NT2/D1 (cell line): ENCODE measurements at regions not wholly inside any gene's neighbourhood (a gene's known extent, or its start where the extent isn't known, plus 50 kb on each side); places are given as distances from the start of the nearest gene placed in this dataset.

Source experiments
- DNase-seq: peaks from one replicate; pipeline ENCODE4 v3.0.0-alpha.2; 2011; ENCODE audit warnings: low read depth, low spot score
- H3K27me3 ChIP-seq: 2 replicates; pipeline ENCODE4 v1.6.0; 2011; ENCODE audit warnings: mild to moderate bottlenecking; ENCODE audit not compliant: insufficient read length, insufficient read depth
- H3K36me3 ChIP-seq: 2 replicates; pipeline ENCODE4 v1.6.1; 2011; ENCODE audit warnings: mild to moderate bottlenecking, low read length, mixed read lengths; ENCODE audit not compliant: insufficient read depth, insufficient read length
- H3K4me1 ChIP-seq: 2 replicates; pipeline ENCODE4 v1.5.1; 2011; ENCODE audit not compliant: insufficient read depth, insufficient read length
- H3K4me3 ChIP-seq: 2 replicates; pipeline ENCODE4 v1.5.1; 2011; ENCODE audit warnings: low read depth; ENCODE audit not compliant: insufficient read length
- H3K9ac ChIP-seq: 2 replicates; pipeline ENCODE4 v1.6.0; 2011; ENCODE audit warnings: low read depth; ENCODE audit not compliant: insufficient read length
- H3K9me3 ChIP-seq: 2 replicates; pipeline ENCODE4 v1.5.1; 2011; ENCODE audit warnings: mild to moderate bottlenecking, low read length; ENCODE audit not compliant: insufficient read depth
- SUZ12 ChIP-seq: IDR thresholded peaks from 2 replicates; pipeline ENCODE4 v1.6.1; 2011; ENCODE audit not compliant: insufficient read length, insufficient read depth; ENCODE audit errors: extremely low read depth
- YY1 ChIP-seq: IDR thresholded peaks from 2 replicates; pipeline ENCODE4 v1.6.1; 2011; ENCODE audit not compliant: insufficient read length, insufficient read depth
- ZNF274 ChIP-seq: IDR thresholded peaks from 2 replicates; pipeline ENCODE4 v1.6.1; 2011; ENCODE audit warnings: mild to moderate bottlenecking, low read depth, low read length

GRCh38 chr15:81526029-81526428, 152.0 kb upstream of the TMC3 start:
- TF ChIP-seq SUZ12 (no peak), ZNF274 (no peak), YY1 (no peak)
- H3K4me1 ChIP-seq = no peaks in the 10 kb centered on the region
- H3K36me3 ChIP-seq = no peaks in the 10 kb centered on the region
- H3K4me3 ChIP-seq = no peak overlapping the region
- no peaks in the 10 kb centered on the region for H3K27me3 ChIP-seq
- no peak overlapping the region for H3K9ac ChIP-seq
- H3K9me3 ChIP-seq = no peaks in the 10 kb centered on the region
- DNase-seq = no peak

- TF ChIP-seq YY1 (no peak), SUZ12 (no peak), ZNF274 (no peak)
- H3K9ac ChIP-seq = no peak overlapping the region
- no peaks in the 10 kb centered on the region for H3K4me1 ChIP-seq
- H3K36me3 ChIP-seq = no peaks in the 10 kb centered on the region
- no peak for DNase-seq
- no peaks in the 10 kb centered on the region for H3K9me3 ChIP-seq
- no peaks in the 10 kb centered on the region for H3K27me3 ChIP-seq
- H3K4me3 ChIP-seq = no peak overlapping the region
Observed at GRCh38 chr15:81524496-81524895, 150.5 kb upstream of the TMC3 start.

- Histone ChIP-seq H3K9ac (no peak overlapping the region), H3K4me1 (no peaks in the 10 kb centered on the region), H3K9me3 (no peaks in the 10 kb centered on the region), H3K36me3 (no peaks in the 10 kb centered on the region), H3K4me3 (no peak overlapping the region), H3K27me3 (no peaks in the 10 kb centered on the region)
- TF ChIP-seq ZNF274 (no peak), YY1 (no peak), SUZ12 (no peak)
- no peak for DNase-seq
Observed at GRCh38 chr15:81523867-81524266, 149.9 kb upstream of the TMC3 start.

DNA sequence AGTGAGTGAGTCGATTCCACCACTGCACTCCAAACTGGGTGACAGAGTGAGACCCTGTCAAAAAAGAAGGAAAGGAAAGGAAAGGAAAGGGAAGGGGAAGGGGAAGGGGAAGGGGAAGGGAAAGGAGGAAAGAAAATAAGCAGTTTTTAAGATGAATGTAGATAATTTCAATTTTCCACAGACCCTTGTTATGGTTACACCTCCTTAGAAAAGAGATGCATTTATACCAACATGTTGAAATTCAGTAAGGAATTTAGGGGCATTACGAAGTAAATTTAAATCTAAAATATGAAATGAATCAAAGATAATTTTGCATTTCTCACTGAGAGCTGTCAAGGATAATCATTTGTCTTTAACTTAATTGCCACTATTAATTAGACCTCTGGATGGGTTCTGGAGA, 146.5 kb upstream of the TMC3 start:
- no peak for DNase-seq
- Histone ChIP-seq H3K9me3 (no peaks in the 10 kb centered on the region), H3K27me3 (no peaks in the 10 kb centered on the region), H3K4me1 (no peaks in the 10 kb centered on the region), H3K4me3 (no peak overlapping the region), H3K9ac (no peak overlapping the region), H3K36me3 (no peaks in the 10 kb centered on the region)
- TF ChIP-seq YY1 = no peak
- TF ChIP-seq SUZ12 = no peak
- no peak for TF ChIP-seq ZNF274

DNA sequence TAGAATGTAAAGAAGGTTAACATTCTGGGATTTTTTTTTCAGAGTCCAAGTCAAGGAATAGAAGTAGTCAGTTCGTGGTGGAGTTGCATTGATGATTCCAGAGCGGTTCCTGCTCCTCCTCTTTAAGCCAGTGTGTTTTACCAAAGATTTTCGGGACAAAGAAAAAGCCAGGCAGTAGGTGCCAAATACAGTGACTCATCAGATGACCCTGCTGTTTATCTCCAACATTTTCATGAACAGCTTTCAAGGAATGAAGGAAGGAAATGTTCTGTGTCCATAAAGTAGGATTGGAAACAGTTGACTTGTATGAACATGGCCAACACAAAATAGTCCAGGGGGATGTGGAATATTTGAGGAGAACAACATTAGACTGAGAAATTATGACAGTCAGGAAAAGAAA, 142.4 kb upstream of the TMC3 start:
- Histone ChIP-seq H3K27me3 (no peaks in the 10 kb centered on the region), H3K9ac (no peak overlapping the region), H3K9me3 (no peaks in the 10 kb centered on the region), H3K4me3 (no peak overlapping the region), H3K4me1 (no peaks in the 10 kb centered on the region), H3K36me3 (no peaks in the 10 kb centered on the region)
- TF ChIP-seq YY1 (no peak), ZNF274 (no peak), SUZ12 (no peak)
- no peak for DNase-seq

GRCh38 chr15:81516012-81516411, 142.0 kb upstream of the TMC3 start:
- Histone ChIP-seq H3K9ac (no peak overlapping the region), H3K36me3 (no peaks in the 10 kb centered on the region), H3K27me3 (no peaks in the 10 kb centered on the region), H3K9me3 (no peaks in the 10 kb centered on the region), H3K4me1 (no peaks in the 10 kb centered on the region), H3K4me3 (no peak overlapping the region)
- no peak for TF ChIP-seq YY1
- TF ChIP-seq ZNF274 = no peak
- no peak for TF ChIP-seq SUZ12
- DNase-seq = no peak

DNA sequence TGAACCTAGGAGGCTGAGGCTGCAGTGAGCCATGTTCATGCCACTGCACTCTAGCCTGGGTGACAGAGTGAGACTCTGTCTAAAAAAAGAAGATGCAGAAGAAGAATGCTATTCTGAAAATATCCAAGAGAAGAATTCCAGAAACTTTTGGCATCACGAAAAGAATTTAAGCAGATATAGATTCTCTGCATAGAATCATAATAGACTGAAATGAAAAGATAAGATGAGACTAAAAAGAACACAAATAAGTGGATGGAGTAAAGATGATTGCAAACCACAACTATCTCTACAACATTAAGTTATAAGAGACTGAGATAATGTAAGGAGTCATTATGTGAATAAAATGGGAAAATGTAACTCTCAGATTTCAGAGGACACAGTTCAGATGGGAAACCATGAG, 140.7 kb upstream of the TMC3 start:
- Histone ChIP-seq H3K9me3 (no peaks in the 10 kb centered on the region), H3K4me3 (no peak overlapping the region), H3K9ac (no peak overlapping the region), H3K36me3 (no peaks in the 10 kb centered on the region), H3K27me3 (no peaks in the 10 kb centered on the region), H3K4me1 (no peaks in the 10 kb centered on the region)
- DNase-seq = no peak
- TF ChIP-seq YY1 (no peak), SUZ12 (no peak), ZNF274 (no peak)

- no peaks in the 10 kb centered on the region for H3K36me3 ChIP-seq
- no peak for DNase-seq
- TF ChIP-seq SUZ12 (no peak), ZNF274 (no peak), YY1 (no peak)
- no peaks in the 10 kb centered on the region for H3K27me3 ChIP-seq
- H3K9ac ChIP-seq = no peak overlapping the region
- no peak overlapping the region for H3K4me3 ChIP-seq
- no peaks in the 10 kb centered on the region for H3K9me3 ChIP-seq
- no peaks in the 10 kb centered on the region for H3K4me1 ChIP-seq
Observed at GRCh38 chr15:81511138-81511537, 137.1 kb upstream of the TMC3 start.
